ENCODE measurements at regions not wholly inside any gene's neighbourhood (a gene's known extent, or its start where the extent isn't known, plus 50 kb on each side); places are given as distances from the start of the nearest gene placed in this dataset.

DNA sequence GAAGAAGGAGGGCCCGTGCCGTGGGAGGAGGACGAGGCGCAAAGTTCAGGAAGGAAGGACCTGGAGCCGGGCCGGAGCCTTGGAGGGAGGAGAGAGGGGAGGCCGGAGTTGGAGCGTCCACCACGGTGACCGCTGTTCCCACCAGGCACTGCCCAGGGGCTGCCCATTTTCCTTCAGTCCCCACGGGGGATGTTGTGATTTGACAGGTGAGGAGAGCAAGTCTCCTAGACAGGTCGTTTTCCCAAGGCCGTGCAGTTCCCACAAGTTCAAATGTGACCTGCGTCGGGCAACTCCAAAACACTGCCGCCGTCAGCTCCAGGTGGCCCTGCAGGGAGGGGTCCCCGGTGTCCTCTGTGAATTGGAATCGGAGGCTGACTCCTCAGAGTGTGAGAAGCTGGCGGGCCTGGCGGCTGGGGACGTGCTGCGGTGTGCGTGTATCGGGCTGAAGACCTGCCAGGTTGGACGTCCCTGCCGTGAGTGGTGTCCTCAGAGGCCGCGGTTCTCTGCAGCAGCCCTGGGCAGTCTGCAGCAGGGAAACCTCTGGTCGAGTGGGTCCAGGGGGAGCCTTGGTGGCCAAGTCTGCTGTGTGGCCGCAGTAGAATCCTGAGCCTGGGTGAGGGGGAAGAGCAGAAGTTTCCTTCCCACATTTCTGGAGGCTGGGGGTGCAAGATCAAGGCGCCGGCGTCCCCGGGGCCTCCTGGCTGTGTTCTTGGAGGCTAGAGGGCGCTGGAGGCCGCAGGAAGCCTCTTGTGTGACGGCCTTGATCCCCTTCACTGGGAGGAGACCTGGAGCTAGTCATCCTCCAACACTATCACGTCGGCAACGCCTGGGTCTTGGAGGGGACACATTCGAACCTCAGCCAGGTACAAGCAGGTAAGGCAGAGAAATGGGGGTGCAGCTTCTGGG, 115.1 kb upstream of the FRMD1 start:
- TF ChIP-seq, protein P1, sequence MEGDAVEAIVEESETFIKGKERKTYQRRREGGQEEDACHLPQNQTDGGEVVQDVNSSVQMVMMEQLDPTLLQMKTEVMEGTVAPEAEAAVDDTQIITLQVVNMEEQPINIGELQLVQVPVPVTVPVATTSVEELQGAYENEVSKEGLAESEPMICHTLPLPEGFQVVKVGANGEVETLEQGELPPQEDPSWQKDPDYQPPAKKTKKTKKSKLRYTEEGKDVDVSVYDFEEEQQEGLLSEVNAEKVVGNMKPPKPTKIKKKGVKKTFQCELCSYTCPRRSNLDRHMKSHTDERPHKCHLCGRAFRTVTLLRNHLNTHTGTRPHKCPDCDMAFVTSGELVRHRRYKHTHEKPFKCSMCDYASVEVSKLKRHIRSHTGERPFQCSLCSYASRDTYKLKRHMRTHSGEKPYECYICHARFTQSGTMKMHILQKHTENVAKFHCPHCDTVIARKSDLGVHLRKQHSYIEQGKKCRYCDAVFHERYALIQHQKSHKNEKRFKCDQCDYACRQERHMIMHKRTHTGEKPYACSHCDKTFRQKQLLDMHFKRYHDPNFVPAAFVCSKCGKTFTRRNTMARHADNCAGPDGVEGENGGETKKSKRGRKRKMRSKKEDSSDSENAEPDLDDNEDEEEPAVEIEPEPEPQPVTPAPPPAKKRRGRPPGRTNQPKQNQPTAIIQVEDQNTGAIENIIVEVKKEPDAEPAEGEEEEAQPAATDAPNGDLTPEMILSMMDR (IDR thresholded peaks at IDR 0.05), result no peak
- TF ChIP-seq POLR2A (IDR thresholded peaks at IDR 0.05), result no peak

Data from right lobe of liver (tissue), 4 donors.